GM21825 (cell line): ENCODE measurements at regions not wholly inside any gene's neighbourhood (a gene's known extent, or its start where the extent isn't known, plus 50 kb on each side); places are given as distances from the start of the nearest gene placed in this dataset.
"Not testable (repeated sequence)": the region's sequence is repeated elsewhere in the genome, so short reads cannot be mapped to it uniquely, and the experiment has no call there.

ENCODE experiments used
- ATAC-seq: cut with Tn5 transposase; IDR thresholded peaks from one replicate; pipeline ENCODE4 v1.9.1; 2021; ENCODE audit warnings: mild to moderate bottlenecking, moderate library complexity; ENCODE audit not compliant: unreplicated experiment

- no peak for ATAC-seq
These were observed 76.8 kb downstream of the ZFP36L2 start for GRCh38 chr2:43149482-43150107.

GRCh38 chr2:43146083-43146482, 80.3 kb downstream of the ZFP36L2 start:
- ATAC-seq: no peak

GRCh38 chr2:43144263-43144662, 82.1 kb downstream of the ZFP36L2 start:
- ATAC-seq: no peak

GRCh38 chr2:43143756-43144155, 82.7 kb downstream of the ZFP36L2 start:
- no peak for ATAC-seq

GRCh38 chr2:43142921-43143438, 83.4 kb downstream of the ZFP36L2 start:
- no peak for ATAC-seq

GRCh38 chr2:43141636-43142151, 84.7 kb downstream of the ZFP36L2 start:
- not testable (repeated sequence) for ATAC-seq

- no peak for ATAC-seq
These were observed 86.3 kb downstream of the ZFP36L2 start for GRCh38 chr2:43139996-43140621.

- no peak for ATAC-seq
These were observed 86.9 kb downstream of the ZFP36L2 start for GRCh38 chr2:43139501-43139900.

GRCh38 chr2:43138441-43138840, 88.0 kb downstream of the ZFP36L2 start:
- ATAC-seq: no peak

GRCh38 chr2:43136876-43137275, 89.5 kb downstream of the ZFP36L2 start:
- ATAC-seq: no peak

GRCh38 chr2:43136011-43136799, 90.2 kb downstream of the ZFP36L2 start:
- ATAC-seq: no peak

GRCh38 chr2:43135583-43135982, 90.8 kb downstream of the ZFP36L2 start:
- no peak for ATAC-seq

- ATAC-seq: no peak
These were observed 91.9 kb downstream of the ZFP36L2 start for GRCh38 chr2:43134571-43134889.

- ATAC-seq: peak; percentile 35
These were observed 92.5 kb downstream of the ZFP36L2 start for GRCh38 chr2:43133708-43134570.

GRCh38 chr2:43133336-43133707, 93.1 kb downstream of the ZFP36L2 start:
- no peak for ATAC-seq

- ATAC-seq: no peak
These were observed 93.6 kb downstream of the ZFP36L2 start for GRCh38 chr2:43132683-43133301.

GRCh38 chr2:43131890-43132682, 94.3 kb downstream of the ZFP36L2 start:
- ATAC-seq: no peak

- peak; percentile 56 for ATAC-seq
These were observed 95.1 kb downstream of the ZFP36L2 start for GRCh38 chr2:43131051-43131889.

GRCh38 chr2:43130548-43130875, 95.9 kb downstream of the ZFP36L2 start:
- ATAC-seq: no peak
